ENCODE measurements at regions not wholly inside any gene's neighbourhood (a gene's known extent, or its start where the extent isn't known, plus 50 kb on each side); places are given as distances from the start of the nearest gene placed in this dataset.

DNA sequence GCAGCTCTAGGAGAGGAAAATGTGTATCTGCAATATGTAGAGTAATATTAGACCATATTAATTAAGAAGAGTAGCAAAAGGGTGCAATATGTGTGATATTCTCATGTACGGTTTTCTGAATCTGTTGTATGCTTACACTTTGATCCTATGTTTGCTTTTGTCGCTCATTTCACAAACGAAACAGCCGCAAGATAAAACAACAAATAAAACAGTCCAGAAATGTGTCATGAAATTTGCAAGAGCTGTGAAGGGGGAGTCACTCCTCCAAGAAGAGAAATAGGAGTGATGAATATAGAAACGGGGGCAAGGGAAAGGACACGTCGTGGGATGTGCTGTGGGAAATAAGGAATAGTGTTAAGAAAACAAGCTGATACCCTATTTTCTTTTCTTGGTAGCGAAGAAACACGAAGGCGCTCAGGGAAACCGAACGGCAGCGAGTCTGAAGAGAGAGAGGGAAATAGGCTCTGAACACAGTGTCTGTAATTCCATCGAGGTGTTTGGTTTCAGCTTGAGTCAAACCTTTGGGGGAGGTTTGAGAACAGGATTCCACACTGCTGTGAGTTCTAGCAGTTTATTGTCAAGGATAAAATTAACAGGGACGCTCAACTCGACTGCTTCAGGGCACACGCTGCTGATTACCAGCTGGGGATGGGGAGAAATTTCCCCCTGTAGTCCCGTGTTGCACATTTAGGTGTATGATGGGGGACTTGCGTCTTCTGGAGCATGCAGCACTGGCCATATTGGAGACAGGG is 595.6 kb upstream of the TENM3 start:
- peak; percentile 74 for DNase-seq

DNA sequence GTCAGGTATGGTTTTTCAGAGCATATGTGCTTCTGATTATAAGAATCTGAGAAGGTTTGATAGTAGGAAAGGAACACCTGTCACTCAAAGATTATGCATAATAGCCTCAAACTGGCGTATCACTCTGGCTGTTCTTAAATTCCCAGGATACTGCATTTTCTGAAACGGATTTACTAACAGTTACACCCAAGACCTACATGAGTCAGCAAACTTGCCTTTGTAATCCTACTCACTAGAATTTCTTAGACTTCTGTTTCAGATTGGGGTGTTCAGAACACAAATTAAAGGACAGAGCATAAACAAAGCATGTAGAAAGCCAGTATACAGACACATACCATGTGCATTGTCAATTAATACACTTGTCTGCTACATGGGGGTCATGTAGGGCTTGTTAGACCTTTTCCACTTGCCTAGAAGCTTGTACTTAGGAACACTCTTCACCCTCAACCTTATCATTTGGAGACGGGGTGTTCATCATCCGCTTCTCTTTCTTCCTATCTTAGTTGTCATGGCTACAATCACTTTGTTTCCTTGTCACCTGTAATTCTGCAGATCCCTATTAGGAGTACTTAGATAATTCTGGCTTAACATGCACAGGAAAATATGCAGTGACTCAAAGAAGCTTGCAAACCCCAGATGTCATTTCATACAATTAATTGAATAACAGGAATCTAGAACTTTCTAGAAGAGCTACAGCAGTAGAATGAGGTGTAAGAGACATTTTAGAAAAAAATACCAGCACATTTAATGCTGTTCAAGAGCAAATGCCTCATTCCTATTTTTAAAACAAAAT is 593.0 kb upstream of the TENM3 start:
- DNase-seq = no peak

DNA sequence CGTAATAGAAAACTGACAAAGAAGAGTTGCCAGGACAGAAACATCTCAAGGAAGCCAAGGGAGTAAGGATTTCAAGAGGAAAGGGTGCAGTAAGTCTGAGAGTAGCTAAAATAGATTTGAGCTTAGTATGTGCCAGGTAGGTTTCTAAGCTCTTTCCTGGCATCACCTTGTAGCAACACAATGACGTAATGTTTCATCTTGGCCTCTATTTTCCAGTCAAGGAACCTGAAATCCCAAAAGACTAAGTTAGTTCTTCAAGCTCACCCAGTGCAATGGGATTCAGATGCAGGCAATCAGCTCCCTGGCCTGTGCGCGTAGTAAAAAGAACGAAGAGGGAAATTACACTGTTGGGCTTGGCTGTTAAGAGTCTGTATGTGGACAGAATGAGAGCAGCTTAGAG is 586.5 kb upstream of the TENM3 start:
- no peak for DNase-seq

DNA sequence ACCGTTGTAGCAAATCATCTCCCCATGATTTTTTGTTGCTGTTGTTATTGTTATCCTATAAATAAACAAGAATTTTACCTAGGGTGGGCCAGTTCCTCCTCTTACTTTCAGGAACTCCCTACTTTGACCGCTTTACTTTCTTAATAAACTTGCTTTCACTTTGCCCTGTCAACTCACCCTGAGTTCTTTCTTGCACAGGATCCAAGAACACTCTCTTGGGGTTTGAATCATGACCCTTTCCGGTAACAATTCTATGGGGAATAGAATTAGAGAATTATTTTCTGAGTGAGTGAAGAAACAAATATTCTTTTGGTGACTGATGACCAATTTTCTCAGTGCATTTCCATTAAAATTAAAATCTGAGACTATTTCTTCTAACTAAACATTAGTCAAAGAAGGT is 584.0 kb upstream of the TENM3 start:
- no peak for DNase-seq

DNA sequence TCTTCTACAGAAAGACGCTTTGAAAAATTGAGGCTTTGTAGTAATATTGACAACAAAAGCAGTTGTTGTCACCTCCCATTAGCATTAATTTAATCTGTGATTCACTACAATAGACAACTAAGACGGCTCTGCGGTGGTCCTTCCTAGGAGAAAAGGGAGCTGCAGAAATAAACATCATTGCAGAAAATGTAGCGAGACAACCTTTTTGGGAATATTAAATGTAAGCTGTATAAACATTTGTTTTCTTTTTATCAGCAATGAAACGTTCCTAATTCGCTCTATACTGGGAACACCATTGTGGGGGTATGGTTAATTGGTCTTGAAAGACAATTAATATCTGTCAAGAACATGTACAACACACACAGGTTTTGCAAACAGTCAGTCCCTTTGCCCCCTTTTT is 583.3 kb upstream of the TENM3 start:
- DNase-seq = no peak

DNA sequence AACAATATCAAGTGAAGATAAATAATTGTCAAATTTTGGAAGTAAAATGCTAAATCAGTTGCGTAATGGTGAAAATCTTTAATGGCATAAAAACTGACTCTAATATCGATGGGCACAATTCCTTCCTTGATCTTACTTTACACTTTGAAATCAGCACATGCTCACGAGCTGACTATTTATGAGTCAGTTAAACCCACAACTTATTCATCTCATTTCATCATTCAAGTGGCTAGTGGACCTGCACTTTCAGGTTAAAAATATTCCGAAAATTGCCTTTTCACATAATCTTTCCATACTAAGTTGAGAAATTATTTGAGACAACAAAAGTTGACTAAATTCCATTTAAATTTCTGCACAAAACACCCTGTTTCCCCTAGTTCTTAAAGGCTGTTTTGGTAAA is 582.1 kb upstream of the TENM3 start:
- DNase-seq = no peak

DNA sequence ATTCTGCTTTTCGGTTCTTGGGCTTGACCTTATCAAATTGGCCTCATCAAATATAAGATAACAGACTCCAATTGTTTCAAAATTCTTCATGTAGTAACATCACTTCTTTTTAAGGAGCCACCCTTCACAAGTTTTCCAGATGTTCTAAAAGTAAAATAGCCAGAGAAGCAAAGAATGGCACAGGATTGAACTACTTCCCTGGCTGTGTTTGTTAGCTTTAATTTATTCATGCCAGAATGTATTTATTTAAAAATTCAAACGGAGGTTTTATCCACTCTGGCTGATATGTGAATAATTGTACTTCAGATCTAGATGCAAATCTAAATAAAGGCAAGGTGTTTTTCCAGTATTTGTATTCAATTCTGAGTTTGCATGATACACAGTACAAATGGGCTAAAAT is 581.3 kb upstream of the TENM3 start:
- DNase-seq = no peak

DNA sequence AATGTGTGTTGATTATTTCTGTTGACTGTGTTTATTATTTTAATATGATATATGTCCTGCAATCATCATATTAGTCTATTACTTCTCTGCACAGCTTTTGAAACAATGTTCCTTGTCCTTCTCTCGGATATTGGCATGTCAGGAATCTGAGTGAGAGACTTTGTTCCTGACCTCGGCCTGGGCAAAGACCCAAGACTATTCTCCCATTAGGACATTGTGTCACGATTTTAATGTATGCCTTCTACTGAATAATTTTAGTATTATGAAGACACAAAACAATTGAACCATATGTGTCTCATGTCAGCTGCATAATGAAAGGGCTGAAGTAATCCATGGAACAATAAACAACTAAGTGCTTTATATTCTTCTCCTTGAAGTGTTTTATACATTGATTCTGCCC is 580.8 kb upstream of the TENM3 start:
- DNase-seq = no peak

DNA sequence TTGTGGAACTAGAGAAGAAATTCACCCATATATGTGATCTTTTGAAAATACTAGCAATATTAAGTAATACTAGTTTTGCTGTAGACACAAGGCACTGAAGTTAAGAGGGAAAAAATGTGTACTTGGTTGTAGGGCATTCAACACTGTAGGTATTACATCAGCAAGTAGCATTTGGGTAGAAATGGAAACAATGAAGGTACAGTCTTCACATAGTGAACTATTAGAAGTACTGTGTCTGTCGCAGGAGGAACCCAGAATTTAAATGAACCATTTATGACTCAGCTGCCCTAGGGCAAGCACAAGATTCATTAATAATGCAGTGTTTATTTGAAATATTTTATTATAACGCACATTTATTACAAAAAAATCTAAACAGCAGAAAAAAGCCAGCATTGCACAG is 572.7 kb upstream of the TENM3 start:
- no peak for DNase-seq

DNA sequence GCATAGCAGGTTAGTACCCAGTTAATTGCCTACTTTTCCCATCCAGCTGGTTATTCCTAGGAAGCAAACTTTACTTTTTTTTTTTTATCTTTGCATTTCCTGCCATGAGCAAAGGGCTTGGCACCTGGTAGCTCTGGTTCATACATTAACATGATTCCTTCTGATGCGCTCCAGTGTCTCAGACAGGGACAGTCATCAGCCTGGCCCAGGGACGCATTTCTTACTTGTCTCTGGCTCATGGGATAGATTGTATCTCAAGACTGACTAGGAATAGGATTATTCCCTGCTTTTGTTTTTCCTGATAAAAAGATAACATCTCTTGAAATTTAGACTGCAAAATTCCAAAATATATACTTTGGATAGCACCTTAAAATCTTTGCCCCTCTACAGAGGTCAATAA is 571.5 kb upstream of the TENM3 start:
- no peak for DNase-seq

DNA sequence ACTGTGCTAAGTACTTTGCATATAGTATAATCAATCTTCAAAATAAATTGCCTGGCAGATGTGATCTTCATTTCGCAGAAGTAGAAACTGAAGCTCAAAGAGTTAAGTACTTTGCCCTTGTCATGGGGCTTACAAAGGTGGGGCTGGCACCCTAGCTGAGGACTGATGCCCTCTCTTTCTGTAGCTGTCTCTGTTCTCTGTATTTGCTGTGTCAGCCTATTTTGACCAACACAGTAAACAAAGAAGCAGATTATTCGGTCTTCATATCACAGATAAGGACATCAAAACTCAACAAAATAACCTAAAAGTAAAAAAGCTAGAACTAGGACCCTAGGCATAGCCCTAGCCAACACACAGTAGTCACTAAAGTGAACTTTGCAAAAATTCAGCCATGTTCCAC is 570.5 kb upstream of the TENM3 start:
- no peak for DNase-seq

DNA sequence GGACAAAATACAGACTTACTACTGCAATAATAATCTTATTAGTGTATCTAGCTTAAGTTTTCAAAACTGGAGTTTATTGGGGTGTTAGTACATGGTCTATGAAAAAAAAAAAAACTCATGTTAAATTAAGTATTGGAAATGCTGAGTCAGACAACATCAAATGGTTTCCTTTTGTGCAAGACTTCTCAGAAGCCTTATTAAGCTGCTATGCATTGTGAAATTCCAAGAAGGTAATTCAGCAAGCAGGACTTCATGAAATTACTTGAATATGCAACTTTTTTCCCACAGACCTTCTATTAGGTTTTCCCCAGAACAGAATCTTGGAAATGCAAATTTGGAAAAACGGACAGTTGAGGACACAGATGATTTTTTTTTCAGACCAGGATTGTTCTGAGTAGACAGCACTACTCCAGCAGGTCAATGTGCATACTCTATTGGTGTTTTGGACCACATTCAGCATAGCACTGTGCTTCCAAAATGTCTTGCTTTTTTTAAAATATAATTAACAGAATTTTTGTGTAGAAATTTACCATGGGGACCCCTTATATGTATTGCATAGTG is 568.8 kb upstream of the TENM3 start:
- no peak for DNase-seq

DNA sequence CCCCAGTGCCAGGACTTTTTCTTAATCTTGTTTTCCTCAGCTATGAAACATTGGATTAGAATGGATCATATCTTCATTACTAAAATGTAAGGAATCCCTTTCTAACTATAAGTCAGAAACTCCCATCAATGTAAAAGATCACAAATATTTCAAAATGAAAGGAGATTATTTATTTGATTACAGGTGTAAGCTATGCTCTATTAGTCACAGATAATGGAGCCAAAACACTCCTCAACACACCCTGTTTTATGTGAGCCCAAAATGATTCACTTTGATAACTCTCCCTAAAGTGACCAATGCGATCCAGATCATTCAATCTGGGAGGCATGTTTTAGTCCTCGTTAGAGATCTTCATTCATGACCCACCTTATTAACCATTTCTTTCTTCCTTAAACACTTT is 566.7 kb upstream of the TENM3 start:
- no peak for DNase-seq

DNA sequence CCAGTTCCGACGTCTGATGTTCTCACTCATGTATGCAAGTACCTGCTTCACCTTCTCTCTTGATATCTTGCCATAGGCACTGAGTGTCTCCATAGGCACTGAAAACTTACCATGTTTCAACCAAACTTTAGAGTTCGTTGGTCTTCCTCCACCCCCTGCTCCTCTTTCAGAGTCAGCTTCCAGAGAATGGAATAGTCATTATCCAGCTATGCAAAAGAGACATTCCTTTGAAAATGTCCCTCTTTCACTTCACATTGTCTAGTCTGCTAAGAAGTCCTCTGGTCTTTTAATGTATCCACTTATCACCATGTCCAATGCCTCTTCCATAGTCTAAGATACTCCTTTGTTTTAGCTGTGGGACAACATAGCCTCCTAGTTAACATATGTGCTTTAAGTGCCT is 566.0 kb upstream of the TENM3 start:
- no peak for DNase-seq

DNA sequence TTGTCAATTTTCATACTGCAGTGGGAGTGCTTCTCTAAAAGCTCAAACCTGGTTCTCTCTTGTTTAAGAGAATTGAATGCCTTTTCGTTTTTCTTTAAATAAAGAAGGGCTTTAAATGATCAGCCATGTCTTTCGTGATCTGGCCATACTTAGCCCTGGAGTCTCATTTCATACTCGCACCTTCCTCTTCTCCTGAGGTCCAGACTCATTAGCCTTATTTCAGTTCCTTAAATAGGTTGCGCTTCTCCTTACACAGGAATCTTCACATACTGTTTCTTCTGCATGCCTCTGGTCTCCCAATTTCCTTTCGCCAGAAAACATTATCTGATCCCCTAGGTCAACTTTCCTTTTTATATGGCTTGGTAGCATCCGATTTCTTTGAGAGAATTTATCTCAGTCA is 565.6 kb upstream of the TENM3 start:
- no peak for DNase-seq

DNA sequence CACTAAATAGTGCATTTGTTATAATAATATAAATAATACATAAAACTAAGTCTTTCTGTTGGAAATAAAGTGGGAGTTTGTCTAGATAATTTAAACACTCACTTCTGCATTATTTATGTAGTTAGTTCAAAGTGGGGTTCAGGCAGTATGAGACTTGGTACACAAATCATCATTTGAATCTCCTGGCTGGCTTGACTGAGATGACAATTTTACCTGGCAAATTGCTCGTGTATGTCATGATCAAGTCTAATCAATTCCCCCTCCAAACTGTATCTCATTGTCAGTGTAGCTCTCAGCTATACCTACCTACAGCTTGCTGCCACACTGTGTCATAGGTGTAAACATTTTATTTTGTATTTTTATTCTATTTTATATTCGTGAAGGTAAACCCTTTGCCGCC is 563.4 kb upstream of the TENM3 start:
- DNase-seq = no peak

DNA sequence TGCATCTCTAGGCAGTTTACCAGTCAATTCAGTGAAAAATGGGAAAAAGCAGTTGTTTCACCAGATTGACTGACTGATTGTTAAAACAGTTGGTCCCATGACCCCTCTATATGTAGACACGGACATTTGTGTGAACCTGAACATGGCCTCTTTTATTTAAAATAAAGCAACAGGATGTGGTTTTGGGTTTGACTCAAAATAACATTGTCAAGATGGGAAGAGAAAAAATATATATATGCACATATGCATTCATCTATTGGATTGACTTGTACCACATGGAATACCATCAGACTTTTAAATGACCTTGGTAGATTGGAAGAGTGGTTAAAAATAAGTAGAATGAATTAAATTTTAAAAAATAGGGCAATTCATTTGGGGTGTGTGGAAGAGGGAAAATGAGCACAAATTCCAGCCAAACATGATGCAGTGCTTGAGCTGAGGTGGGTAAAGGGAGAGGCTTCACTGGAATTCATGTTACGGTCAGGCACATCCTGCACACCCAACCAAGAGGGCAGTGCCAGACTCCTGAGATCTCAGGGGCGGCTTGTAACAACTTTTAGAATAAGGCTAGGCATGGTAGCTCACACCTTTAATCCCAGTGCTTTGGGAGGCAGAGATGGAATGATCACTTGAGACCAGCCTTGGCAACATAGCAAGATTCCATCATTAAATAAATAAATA is 560.7 kb upstream of the TENM3 start:
- no peak for DNase-seq

DNA sequence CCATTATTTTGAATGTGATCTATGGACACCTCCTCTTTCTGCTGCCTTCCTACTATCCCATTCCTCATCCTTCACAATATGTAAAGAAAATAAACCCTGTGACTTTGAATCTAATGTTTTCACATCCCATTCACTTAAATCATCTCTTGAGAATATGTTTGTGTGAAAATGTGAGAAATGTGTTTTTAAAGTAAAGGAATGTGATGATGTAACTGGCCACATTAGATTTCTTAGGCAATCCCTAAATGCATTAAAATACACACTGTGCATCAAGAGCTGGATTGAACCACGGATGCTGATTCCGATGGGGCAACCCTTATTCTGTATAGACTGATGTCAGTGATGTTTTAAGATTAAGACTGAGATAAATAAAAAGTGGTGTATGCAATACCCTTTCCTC is 558.9 kb upstream of the TENM3 start:
- DNase-seq = no peak

DNA sequence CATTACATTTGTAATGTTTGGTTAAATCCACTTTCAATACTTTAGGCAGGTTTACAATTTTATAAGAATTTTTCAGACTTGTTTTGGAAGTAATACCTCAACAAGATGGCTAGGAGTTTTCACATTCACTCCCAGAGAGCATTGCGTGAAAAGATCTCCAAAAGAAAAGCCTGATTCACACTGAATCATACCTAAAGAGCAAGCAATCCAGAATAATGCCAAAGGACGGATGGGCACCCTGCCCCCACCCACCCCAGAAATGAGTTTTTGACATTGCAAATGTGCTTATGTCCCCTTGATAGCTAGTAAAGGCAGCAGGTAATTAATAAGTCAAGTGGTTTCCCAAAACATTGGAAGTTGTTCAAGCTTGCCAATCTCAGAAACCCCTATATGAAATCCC is 557.7 kb upstream of the TENM3 start:
- DNase-seq = no peak

DNA sequence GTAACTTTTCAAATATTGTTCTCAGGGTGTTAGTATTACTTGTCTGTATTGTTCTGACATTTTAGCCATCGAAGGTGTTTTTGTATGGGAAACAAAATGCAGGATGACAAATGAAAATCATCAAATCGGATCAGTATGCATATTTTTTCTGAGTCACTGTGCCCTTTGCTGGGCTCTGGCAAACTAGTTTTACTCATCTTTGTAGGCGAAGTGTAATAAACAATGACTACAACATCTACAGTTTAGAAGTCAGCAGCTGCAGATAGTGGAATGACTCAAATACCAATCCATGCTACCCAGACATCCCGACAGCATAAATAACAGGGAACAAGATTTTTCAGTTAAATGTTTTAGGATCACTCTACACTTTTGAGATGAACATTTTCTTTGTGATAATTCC is 557.3 kb upstream of the TENM3 start:
- no peak for DNase-seq

DNA sequence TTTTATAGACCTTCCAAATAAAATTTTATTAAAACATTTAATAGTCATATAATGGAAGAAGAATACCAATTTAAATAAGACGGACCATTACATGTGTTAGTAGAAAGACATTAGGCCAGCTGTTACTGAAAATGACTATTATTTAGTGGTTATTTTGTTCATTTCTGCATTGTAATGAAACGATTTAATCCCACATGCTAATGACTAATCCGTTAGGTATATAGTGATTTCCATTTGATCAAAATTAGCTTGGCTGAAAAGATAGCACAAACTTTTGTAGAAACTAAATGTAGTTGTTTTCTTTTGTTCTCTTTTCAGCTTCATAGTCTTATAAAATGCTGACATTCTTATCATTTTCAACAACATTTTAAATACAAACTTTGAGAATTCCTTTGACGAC is 556.1 kb upstream of the TENM3 start:
- no peak for DNase-seq

DNA sequence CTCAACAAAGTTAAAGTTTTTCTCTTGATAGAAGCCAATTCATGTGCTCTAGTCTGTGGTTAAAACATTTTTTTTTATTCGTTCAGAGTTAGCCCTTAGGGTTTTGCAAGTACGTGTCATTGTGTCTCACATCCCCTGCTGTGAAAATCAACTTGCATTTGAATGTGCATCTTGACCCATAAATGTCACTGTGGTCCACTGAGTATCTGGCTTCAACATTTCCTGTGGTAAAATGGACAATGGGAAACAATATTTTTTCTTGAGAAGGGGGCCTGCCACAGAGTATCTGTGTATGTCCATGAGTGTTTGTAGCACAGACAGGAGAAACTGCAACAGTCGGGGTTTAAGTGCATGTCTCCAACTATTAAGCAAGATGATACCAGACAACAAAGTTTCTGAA is 554.8 kb upstream of the TENM3 start:
- no peak for DNase-seq

DNA sequence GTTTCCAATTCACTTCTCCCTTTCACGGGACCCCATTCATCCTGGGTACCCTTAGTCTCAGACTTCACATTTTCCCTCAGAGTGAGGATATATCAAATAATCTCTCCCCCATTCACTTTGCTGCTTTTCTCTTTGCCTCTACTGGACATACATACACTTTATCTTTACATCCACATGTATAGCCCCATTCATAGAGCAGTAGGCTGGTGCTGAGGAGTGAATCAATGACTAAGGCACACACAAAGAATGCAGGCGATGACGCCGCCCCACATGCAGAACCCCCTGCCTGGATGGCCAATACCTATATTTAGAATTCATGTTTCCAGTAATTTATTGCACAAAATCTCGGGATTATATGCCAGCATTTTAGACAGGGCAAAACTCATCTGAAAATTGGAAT is 554.3 kb upstream of the TENM3 start:
- DNase-seq = no peak

Data from left kidney (tissue), 1 donor.